Choroid plexus epithelial cell (primary cell): ENCODE measurements at regions not wholly inside any gene's neighbourhood (a gene's known extent, or its start where the extent isn't known, plus 50 kb on each side); places are given as distances from the start of the nearest gene placed in this dataset.

ENCODE experiments used
- DNase-seq: peaks from one replicate; pipeline ENCODE4 v3.0.0-alpha.2; 2010; ENCODE audit warnings: low read depth
- H3K4me3 ChIP-seq: 2 replicates; pipeline ENCODE4 v1.5.1; 2011; ENCODE audit warnings: low read depth, mild to moderate bottlenecking, control low read depth, low read length, moderate library complexity
- TF ChIP-seq, protein P1 (sequence below): conservative IDR thresholded peaks from 2 replicates; pipeline ENCODE4 v1.5.1; 2011; ENCODE audit warnings: low read depth, mild to moderate bottlenecking, control low read depth, inconsistent platforms, low read length, moderate library complexity

DNA sequence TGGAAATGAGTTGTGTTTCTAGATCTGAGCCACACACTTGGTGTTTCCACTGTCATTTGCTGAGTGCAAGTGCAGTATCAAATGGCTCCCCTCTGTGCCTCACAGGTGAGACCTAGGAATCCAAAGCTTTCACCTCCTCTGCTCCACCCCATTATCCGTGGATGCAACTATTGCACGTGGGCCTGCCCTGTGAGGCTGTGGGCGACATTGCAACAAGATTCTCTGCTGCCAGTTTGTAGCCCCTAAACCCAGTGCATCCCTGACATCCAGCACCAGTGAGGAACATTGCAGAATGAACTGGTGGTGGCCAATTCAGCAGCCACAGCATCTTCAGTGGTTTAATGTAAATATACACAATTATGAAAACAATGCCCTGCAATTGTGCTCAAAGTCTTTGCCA, 115.0 kb upstream of the FOXA2 start:
- TF ChIP-seq, protein P1, sequence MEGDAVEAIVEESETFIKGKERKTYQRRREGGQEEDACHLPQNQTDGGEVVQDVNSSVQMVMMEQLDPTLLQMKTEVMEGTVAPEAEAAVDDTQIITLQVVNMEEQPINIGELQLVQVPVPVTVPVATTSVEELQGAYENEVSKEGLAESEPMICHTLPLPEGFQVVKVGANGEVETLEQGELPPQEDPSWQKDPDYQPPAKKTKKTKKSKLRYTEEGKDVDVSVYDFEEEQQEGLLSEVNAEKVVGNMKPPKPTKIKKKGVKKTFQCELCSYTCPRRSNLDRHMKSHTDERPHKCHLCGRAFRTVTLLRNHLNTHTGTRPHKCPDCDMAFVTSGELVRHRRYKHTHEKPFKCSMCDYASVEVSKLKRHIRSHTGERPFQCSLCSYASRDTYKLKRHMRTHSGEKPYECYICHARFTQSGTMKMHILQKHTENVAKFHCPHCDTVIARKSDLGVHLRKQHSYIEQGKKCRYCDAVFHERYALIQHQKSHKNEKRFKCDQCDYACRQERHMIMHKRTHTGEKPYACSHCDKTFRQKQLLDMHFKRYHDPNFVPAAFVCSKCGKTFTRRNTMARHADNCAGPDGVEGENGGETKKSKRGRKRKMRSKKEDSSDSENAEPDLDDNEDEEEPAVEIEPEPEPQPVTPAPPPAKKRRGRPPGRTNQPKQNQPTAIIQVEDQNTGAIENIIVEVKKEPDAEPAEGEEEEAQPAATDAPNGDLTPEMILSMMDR: no peak
- no peak for DNase-seq
- no peak overlapping the region for H3K4me3 ChIP-seq

DNA sequence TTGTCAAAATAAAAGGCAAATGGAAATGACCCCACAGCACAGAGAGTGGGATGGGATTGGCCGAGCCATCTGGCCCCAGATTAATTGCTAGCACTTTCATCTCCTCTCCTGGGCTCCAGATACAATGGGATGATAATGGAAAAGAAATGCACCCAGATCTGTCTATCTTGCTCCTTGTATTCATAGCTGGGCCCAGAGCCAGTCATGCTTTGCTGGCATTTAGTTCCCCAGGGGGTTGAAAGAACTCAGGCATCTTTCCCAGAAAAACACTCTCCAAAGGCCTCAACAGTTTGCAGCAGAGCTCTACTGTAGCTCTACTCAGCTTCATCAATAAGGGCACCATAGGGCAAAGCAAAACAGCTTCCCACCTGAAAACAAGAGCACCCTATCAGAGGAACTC, 116.0 kb upstream of the FOXA2 start:
- TF ChIP-seq, protein P1: no peak
- H3K4me3 ChIP-seq: no peak overlapping the region
- DNase-seq: peak; percentile 83

DNA sequence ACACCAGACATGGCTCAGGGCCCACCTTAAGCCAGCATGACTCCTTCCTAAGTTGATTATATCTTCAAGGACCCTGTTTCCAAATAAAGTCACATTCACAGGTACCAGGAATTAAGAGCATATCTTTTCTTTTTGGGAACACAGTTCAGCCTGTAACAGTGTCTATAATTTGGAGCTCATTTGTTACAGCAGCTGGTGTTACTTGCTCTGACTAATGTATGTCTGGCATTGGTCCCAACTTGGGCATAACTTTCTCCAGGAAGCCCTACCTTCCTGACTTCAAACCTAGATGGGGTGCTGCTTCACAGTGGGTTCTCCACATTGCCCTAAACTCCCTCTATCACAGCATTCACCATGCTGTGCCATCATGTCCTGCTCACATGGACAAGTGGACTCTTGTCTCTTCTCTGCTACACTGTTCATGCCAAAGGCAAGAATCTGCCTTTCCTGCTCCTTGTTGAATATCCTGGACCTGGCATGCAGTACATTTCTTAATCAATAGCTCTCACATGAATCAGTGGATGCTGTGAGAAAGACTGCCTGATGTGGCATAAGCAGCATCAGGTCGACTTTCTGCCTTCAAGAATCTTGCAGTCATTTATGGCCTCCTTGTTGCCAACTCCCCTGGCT, 117.4 kb upstream of the FOXA2 start:
- no peak overlapping the region for H3K4me3 ChIP-seq
- DNase-seq: no peak
- TF ChIP-seq, protein P1: no peak

DNA sequence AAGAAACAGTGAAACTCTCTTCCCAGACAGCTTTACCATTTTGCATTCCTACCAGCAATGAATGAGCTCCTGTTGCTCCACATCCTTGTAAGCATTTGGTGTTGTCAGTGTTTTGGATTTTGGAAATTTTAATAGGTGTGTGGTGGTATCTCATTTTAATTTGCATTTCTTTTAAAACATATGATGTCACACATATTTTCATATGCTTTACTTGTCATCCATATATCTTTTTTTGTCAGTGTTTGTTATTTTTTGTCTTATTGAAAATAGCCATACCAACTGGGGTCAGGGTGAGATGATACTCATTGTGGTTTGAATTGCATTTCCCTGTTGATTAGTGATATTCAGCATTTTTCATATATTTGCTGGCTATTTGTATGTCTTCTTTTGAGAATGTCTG, 119.5 kb upstream of the FOXA2 start:
- TF ChIP-seq, protein P1: no peak
- H3K4me3 ChIP-seq: no peak overlapping the region
- DNase-seq: no peak

DNA sequence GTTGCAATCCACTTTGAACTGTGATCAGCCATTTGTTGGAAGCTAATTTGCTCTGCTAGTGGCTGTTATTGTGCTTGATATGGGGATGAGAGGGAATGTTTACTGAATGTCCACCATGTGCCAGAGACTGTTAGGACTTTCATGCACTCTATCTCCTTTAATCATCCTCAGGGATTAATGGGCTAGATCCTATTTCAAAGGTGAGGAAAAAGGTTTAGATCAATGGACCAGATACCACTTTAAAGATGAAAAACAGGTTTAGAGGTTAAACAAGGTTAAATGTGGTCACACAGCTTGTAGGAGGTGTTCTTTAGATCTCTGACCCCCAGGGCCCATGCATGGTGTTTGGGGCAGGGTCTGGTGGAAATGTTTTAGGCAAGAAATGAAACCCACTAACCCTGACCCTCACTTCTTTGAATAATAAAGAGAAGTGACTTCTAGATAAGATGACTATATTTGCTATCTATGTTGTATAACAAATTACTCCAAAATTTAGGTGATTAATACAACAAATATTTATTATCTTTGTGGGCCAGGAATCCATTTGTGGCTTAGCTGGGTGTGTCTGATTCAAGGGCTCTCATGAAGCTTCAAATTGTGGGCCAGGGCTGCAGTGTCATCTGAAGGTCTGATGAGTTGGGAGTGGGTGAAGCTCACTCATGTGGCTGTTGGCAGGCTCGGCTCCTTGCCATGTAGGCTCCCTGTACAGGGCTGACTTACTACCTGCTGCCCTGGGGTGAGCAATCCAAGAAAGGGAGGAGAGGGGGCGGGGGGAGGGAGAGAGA, 127.8 kb upstream of the FOXA2 start:
- no peak for DNase-seq
- TF ChIP-seq, protein P1: no peak
- no peak overlapping the region for H3K4me3 ChIP-seq

DNA sequence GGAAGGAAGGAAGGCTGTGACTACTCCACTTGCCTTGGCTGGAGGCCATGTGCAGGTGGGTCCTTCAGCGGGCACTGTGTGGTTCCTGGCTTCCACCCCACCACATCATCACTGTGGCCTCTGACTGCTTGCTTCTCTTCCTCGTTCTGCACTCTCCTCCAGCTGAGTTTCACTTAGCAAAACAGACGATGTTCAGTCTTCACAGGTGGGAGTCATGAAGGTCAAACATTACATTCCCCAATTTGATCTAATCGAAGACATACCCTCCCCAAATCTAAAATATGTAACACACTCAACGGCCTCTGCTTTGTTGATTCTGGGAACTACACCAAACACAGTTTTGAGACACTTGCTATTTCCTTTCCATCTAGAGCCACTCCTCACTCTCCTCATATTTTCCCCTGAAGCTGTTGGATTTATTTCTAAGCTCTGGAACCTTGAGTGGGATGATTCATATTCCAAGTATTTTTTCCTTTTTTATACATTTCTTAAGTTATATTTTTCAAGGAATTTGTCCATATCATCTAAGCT, 132.5 kb upstream of the FOXA2 start:
- DNase-seq: peak; percentile 42
- no peak overlapping the region for H3K4me3 ChIP-seq
- TF ChIP-seq, protein P1: no peak
